ENCODE measurements at regions not wholly inside any gene's neighbourhood (a gene's known extent, or its start where the extent isn't known, plus 50 kb on each side); places are given as distances from the start of the nearest gene placed in this dataset.

DNA sequence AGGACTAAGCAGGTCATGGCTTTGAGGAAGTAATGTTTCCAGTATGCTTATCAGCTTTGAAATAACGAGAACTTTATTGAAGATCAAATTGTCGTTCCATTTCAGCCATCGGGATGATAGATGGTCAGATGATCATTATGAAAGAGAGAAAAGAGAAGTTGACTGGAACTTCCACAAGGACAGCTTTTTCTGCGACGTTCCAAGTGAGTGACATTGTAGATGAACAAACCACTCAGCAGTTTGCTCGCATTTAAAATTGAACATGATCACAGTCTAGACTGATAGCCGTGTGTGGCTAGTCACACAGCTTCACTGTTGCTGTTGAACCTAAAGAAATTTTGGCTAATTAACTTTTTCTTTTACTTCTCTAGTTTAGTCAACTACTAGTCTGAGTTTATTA, 151.1 kb downstream of the TLR5 start:
- TF ChIP-seq, protein P1, sequence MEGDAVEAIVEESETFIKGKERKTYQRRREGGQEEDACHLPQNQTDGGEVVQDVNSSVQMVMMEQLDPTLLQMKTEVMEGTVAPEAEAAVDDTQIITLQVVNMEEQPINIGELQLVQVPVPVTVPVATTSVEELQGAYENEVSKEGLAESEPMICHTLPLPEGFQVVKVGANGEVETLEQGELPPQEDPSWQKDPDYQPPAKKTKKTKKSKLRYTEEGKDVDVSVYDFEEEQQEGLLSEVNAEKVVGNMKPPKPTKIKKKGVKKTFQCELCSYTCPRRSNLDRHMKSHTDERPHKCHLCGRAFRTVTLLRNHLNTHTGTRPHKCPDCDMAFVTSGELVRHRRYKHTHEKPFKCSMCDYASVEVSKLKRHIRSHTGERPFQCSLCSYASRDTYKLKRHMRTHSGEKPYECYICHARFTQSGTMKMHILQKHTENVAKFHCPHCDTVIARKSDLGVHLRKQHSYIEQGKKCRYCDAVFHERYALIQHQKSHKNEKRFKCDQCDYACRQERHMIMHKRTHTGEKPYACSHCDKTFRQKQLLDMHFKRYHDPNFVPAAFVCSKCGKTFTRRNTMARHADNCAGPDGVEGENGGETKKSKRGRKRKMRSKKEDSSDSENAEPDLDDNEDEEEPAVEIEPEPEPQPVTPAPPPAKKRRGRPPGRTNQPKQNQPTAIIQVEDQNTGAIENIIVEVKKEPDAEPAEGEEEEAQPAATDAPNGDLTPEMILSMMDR (IDR thresholded peaks at IDR 0.05) = no peak
- DNase-seq (no peak), ATAC-seq (no peak)
- intact Hi-C loops (cut with DNase I, micrococcal nuclease) = no loop called here
- Histone ChIP-seq H3K4me1 (ENCODE audit: low read depth) (peaks cover 3% of the 10 kb centered on the region), H3K9me3 (no peaks in the 10 kb centered on the region), H3K36me3 (ENCODE audit: low read depth) (no peaks in the 10 kb centered on the region), H3K4me3 (no peak overlapping the region)

DNA sequence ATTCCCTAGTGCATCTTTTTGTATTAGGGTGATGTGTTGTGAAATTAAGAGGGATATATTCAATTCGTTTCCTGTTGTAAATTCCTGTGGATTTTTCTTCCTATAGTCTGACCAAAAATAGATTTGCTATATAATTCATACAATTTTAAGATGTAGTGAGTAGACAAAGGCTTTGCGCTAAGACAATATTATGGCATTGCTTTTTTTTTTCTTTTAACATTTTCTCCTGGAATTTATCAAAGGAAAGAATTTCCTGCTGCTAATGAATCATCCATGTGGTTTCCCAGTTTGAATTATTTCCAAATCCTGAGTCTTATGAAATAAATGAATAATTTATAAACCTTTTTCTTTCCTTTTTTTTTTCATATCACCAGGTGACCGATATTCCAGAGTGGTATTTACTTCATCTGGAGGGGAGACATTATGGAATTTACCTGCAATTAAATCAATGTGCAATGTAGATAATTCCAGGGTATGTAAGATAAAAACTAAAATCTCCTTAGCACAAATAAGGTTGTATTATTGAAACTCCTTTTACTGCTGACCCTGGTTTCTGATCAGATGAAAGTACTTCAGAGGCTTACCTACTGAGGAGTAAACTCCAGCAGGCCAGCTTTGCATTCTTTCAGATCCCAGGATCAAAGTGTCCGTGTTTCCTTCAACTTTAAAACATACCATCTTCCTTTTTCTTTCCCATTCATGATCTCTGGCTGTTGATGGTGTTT, 148.4 kb downstream of the TLR5 start:
- DNase-seq (no peak), ATAC-seq (no peak)
- no peaks in the 10 kb centered on the region for H3K9me3 ChIP-seq
- no peaks in the 10 kb centered on the region for H3K36me3 ChIP-seq (ENCODE audit: low read depth)
- H3K4me3 ChIP-seq = no peak overlapping the region
- TF ChIP-seq, protein P1 (IDR thresholded peaks at IDR 0.05) = no peak
- intact Hi-C loops (cut with DNase I, micrococcal nuclease) = no loop called here
- H3K4me1 ChIP-seq (ENCODE audit: low read depth) = no peaks in the 10 kb centered on the region

DNA sequence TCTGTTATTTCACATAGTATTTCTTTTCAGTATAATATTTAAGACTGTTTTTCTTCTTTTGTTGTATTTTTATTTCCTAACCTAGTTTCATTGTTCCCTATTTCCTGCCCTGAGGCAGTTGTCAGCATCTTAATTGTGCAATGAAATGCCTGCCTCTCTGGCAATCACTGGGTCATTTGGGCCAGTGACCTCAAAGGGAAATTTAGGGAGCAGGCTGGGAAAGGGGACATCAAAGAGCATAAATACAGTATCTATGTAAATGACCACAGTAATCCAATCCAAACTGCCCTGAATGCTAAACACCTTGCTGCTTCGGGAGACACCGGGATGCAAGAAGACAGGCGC, 147.8 kb downstream of the TLR5 start:
- intact Hi-C loops (cut with DNase I, micrococcal nuclease) = no loop called here
- TF ChIP-seq, protein P1 (IDR thresholded peaks at IDR 0.05) = no peak
- ATAC-seq (no peak), DNase-seq (no peak)
- Histone ChIP-seq H3K9me3 (no peaks in the 10 kb centered on the region), H3K4me3 (no peak overlapping the region), H3K4me1 (ENCODE audit: low read depth) (peaks cover 3% of the 10 kb centered on the region), H3K36me3 (ENCODE audit: low read depth) (no peaks in the 10 kb centered on the region)

DNA sequence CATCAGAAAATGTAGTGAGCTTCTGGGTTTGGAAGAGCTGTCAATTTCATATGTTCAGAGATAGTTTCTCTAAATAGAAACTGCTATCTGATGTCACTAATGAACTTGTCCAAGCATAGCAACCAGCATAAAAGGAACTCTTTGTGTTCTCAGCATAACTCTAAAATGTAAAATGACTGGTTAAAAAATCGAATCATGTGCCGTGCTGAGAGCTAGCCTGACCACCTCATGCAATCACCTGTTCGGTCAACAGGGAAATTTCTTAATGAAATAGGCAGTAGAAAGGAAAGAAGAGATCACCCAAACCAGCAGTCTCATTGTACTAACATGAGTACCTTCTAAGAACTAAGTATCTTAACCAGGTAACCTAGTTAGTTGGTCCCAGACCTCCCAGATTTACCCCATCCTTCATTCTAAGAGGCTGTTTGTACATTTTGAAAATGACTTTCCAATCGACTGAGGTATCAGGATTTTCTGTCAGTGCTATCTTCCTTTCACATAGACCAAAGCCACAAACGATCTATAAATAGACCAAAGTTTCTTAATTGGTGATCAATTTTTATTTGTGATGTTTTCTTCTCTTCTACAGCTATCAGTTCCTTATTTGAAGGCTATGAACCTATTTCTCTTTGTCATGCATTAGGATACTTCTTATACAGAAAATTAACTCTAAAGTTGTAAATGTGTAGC, 147.3 kb downstream of the TLR5 start:
- Histone ChIP-seq H3K4me3 (no peak overlapping the region), H3K9me3 (no peaks in the 10 kb centered on the region), H3K36me3 (ENCODE audit: low read depth) (no peaks in the 10 kb centered on the region), H3K4me1 (ENCODE audit: low read depth) (peaks cover 8% of the 10 kb centered on the region)
- ATAC-seq (no peak), DNase-seq (no peak)
- intact Hi-C loops (cut with DNase I, micrococcal nuclease) = no loop called here
- TF ChIP-seq, protein P1 (IDR thresholded peaks at IDR 0.05) = no peak

DNA sequence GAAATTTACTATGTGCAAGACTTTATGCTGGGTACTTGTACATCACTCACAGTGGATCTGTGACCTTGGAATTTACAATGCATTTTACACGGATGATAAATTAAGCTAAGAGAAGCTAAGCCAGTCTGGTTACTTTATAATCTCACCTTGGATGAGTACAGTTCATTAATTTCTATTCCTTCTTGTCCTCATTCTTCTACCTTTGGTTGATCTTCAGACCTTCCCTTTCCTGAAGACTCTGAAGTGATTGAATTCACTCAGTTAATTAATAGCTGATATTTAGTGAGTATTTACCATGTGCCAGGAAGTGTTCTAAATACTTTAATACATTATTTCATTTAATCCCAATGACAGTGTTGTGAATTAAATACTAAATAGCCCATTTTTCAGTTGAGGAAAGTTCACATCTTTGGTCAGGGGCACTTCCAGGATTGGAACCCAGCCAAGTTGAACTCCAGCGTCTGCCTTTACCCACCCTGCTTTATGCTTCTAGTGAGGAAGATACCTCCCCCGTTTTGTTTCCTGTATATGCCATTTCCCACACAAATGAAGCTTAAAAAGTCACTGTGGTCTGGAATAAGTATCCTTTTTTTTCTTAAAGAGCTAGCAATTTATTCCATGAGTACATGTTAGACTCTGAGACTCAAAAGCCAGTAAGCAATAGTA, 146.6 kb downstream of the TLR5 start:
- intact Hi-C loops (cut with DNase I, micrococcal nuclease) = no loop called here
- H3K4me3 ChIP-seq = no peak overlapping the region
- DNase-seq (no peak), ATAC-seq (no peak)
- H3K36me3 ChIP-seq (ENCODE audit: low read depth) = no peaks in the 10 kb centered on the region
- H3K9me3 ChIP-seq = no peaks in the 10 kb centered on the region
- TF ChIP-seq, protein P1 (IDR thresholded peaks at IDR 0.05) = no peak
- H3K4me1 ChIP-seq (ENCODE audit: low read depth) = peaks cover 8% of the 10 kb centered on the region
